ENCODE measurements at regions not wholly inside any gene's neighbourhood (a gene's known extent, or its start where the extent isn't known, plus 50 kb on each side); places are given as distances from the start of the nearest gene placed in this dataset.
A peak's percentile ranks its signal among the peaks of the same experiment; 100 is the strongest.

- no peak for DNase-seq
Observed at GRCh38 chr4:59925290-59925689, 1274.8 kb upstream of the ADGRL3 start.

- peak; percentile 78 to 96 for DNase-seq
Observed at GRCh38 chr4:59936566-59936965, 1263.6 kb upstream of the ADGRL3 start.

- no peak for DNase-seq
Observed at GRCh38 chr4:59938166-59938565, 1262.0 kb upstream of the ADGRL3 start.

GRCh38 chr4:59945277-59945676, 1254.8 kb upstream of the ADGRL3 start:
- DNase-seq, result no peak

- DNase-seq, result no peak
Observed at GRCh38 chr4:59945716-59946115, 1254.4 kb upstream of the ADGRL3 start.

GRCh38 chr4:59956366-59956765, 1243.8 kb upstream of the ADGRL3 start:
- no peak for DNase-seq

GRCh38 chr4:59960143-59960542, 1240.0 kb upstream of the ADGRL3 start:
- DNase-seq, result no peak

- no peak for DNase-seq
Observed at GRCh38 chr4:59966758-59967157, 1233.4 kb upstream of the ADGRL3 start.

GRCh38 chr4:59968796-59969195, 1231.3 kb upstream of the ADGRL3 start:
- no peak for DNase-seq

GRCh38 chr4:59969909-59970308, 1230.2 kb upstream of the ADGRL3 start:
- no peak for DNase-seq

GRCh38 chr4:59971952-59972351, 1228.2 kb upstream of the ADGRL3 start:
- no peak for DNase-seq

GRCh38 chr4:59973492-59973891, 1226.6 kb upstream of the ADGRL3 start:
- no peak for DNase-seq

GRCh38 chr4:59979061-59979460, 1221.1 kb upstream of the ADGRL3 start:
- no peak for DNase-seq

GRCh38 chr4:59983852-59984251, 1216.3 kb upstream of the ADGRL3 start:
- DNase-seq, result no peak

GRCh38 chr4:59987289-59987688, 1212.8 kb upstream of the ADGRL3 start:
- no peak for DNase-seq

GRCh38 chr4:59994118-59994517, 1206.0 kb upstream of the ADGRL3 start:
- no peak for DNase-seq

GRCh38 chr4:60002603-60003337, 1197.4 kb upstream of the ADGRL3 start:
- DNase-seq, result no peak

GRCh38 chr4:60013464-60014184, 1186.5 kb upstream of the ADGRL3 start:
- DNase-seq, result no peak

GRCh38 chr4:60016971-60017370, 1183.2 kb upstream of the ADGRL3 start:
- DNase-seq, result no peak

- no peak for DNase-seq
Observed at GRCh38 chr4:60019180-60019579, 1180.9 kb upstream of the ADGRL3 start.

GRCh38 chr4:60019946-60020345, 1180.2 kb upstream of the ADGRL3 start:
- DNase-seq, result no peak

GRCh38 chr4:60020389-60020788, 1179.7 kb upstream of the ADGRL3 start:
- DNase-seq, result no peak

- DNase-seq, result peak in 1 of 2 experiments; percentile 15
Observed at GRCh38 chr4:60033826-60034225, 1166.3 kb upstream of the ADGRL3 start.

- peak; percentile 23 to 73 for DNase-seq
Observed at GRCh38 chr4:60034361-60034760, 1165.8 kb upstream of the ADGRL3 start.

GRCh38 chr4:60039908-60040307, 1160.2 kb upstream of the ADGRL3 start:
- no peak for DNase-seq

All from NCI-H2081 (cell line).